ENCODE measurements at regions not wholly inside any gene's neighbourhood (a gene's known extent, or its start where the extent isn't known, plus 50 kb on each side); places are given as distances from the start of the nearest gene placed in this dataset.
"Not testable (repeated sequence)": the region's sequence is repeated elsewhere in the genome, so short reads cannot be mapped to it uniquely, and the experiment has no call there.

DNA sequence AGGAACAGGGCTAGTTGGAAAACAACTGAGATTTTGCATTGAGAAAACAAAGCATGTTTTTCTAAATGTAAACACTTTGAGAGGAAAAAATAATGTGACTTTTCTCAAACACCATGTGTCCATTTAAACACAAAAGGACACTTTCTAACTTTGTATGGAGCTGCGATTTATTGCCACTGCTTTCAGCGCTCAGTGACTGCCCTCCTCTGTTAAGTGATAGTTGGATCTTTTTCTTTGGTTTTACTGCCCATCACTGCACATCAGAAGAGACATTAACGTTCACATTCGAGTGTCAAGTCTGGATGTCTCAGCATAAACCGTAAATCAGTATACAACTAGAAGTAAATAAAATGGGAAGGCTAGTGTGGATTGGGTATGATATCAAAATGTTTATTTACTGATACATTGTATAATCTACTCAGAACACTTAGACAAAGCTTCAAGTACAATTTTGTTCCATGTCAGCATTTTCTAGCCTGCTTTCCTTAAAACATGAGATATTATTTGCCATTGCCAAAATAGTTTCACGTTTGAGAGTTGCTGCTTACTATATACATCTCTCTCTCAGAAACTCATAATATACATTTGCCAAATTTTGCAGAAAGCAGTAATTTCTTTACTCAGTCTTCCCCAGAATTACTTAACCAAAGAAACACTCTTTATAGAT lies 237.6 kb downstream of the IKZF2 start:
- no peak for DNase-seq (ENCODE audit: low spot score)

DNA sequence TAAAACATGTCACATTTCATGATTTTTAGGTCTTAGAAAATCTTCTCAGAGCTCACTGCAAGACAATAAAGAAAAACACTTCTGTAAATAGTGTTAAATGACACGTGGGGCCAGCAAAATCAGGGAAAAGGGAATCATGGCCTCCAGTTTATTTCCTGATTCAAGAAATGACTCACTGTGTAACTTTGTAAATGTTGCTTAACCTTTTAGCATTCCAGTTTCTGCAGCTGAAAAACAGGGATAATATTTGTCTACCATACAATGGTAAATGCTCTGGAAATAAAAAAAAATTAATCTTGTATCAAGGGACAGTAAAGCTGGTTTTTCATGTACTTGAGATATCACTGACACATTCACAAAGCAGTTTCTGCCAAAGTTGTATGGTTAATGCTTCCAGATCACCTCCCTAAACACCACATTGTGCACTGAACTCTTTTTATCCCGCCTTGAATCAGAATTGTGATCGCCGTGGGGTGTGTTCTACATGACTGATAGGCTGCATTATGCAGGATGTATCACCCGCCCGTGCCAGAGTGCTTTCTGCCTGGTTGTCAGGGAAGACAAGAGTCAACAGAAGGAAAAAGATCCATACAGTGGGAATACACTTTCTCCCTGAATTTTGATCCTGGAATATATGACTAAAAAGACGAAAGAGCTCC lies 238.8 kb downstream of the IKZF2 start:
- no peak for DNase-seq (ENCODE audit: low spot score)

DNA sequence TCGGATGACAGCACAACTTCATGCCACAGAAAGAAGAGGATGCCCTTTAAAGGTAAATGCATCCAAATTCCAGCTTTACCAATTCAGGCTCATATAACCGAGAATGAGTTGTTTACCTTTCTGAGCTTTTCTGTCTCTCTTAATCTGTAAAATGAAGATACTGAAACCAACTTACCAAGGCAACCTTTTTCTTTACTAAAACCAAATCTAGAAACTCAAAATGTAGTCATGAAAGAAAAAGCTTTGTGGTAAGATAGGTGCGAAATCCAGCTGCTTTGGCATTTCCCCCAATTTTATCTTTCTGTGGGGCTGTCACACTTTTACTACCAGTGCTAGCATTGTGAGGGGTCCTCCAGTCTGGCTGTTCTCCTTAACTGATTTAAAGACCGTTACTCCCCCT lies 240.4 kb downstream of the IKZF2 start:
- no peak for DNase-seq (ENCODE audit: low spot score)

DNA sequence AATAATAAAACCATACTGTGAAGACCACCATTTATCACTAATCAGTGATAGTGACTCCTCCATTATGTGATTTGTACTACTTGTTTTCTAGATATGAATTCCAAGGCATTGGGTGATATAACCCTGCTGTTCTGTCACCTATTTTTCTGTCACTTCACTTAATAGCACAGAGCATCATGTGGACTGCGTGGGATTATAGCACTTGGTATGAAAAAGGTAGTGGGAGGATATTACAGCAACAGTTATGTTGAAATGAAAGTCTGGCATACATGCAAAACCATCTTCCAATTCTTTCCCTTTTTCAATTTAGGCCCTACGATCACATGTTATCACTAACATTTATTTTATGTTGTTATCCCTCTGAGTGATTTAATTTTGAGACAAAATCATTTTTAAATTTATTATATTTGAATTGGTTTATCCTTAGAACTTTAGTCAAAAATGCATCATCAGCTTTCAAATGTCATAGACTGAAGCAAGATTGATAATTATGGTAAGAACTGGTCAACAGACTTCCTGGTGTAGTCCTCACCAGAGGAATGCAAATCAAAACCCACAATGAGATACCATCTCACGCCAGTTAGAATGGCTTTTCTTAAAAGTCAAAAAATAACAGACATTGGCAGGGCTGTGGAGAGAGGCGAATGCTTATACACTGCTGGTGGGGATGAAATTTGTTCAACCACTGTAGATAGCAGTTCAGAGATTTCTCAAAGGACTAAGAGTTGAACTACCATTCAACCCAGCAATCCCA lies 242.6 kb downstream of the IKZF2 start:
- no peak for DNase-seq (ENCODE audit: low spot score)

DNA sequence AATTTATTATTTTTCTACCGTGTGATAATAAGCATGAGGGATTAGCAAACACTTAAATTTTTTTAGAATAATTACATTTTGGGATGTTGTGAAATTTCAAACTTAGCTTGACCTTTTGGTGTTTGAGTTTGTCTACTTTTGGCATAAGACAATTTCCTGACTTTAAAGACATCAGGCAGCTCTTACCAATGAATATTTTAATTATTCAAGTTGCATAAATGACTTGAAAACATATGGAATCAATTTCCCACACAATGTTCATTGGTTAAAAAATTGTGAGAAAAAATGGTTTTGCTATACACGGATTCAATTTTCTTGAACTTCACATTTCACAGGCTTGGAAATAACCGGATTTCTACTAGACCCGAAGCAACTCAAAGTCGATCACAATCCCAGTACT lies 243.4 kb downstream of the IKZF2 start:
- DNase-seq (ENCODE audit: low spot score) = no peak

DNA sequence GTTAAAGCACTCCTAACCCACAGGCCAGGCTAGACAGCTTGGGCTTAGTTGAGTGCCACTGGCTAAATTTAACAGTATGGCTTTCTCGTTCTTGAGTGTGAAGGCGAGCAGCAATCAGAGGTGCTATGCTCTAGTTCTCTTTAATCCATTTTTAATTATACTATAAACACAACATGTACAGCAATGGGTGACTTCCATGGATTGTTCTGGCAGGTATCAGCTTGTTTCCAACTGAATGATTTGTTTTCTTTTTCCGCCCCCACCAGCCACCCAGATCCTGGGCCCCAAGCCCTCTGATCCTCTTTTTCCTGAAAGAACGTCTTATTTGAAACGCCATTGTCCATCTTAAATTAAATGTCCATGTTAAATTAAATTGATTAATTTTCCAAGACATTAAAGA lies 244.8 kb downstream of the IKZF2 start:
- DNase-seq (ENCODE audit: low spot score) = no peak

DNA sequence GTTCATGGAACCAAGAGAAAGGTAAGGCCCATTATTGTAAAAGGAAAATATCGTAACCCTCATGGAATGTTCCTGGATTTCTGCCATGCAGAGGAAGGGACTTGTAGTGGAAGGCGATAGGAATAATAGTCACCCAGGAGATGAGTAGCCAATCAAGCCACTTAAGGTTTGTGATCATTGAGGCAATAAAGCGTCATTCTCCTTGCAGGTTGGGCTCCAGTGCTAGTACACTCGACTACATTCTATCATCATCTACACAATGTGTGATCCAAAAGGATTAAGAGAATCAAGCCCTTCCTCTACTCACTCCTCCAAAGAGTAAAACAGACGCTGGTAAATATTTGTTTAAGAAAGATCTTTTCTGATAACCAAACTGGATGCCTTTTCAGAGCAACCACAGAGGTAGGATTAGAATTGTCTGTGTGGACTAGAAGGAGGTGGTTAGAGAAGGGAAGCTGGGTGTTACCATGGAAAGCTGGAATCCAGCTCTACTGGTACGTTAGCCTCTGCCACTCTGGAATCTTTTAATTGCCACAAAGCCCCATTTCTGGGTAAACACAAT lies 245.7 kb downstream of the IKZF2 start:
- DNase-seq (ENCODE audit: low spot score) = no peak

DNA sequence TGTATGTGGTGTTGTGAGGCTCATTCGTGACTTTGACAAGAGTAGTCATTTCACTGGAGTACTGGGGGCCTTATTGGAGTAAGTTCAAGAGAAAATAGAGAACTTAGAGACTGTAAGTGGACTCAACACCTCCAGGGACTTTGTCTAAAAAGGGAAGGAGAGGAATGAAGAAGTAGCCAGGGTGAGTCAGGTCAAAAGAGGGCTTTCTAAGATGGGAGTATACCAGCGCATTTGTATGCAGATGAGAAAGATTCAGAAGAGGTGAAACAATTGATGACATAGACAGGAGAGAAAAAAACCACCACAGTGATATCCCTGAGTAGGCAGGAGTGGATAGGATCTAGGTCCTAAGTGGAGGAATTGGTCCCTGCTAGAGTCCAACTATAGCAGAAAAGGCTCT lies 246.8 kb downstream of the IKZF2 start:
- DNase-seq (ENCODE audit: low spot score) = no peak

DNA sequence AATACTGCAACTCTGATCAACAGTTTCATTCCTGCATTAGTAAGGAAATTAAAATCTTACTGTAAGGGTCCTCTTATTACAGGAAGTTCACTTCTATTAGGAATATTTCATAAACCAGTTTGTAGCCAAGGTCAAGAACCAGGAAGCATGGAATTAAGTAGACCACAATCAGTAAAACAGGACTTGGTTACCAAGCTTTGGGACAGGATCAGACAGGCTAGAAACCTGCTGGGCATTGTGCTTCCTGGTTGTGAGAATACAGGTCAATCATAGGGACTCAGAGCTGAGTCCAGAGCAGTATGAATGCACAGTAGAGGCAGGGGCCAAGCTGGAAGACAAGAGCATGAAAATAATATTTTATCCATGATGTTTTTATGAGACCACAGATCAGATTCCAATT lies 248.0 kb downstream of the IKZF2 start:
- DNase-seq (ENCODE audit: low spot score) = no peak

DNA sequence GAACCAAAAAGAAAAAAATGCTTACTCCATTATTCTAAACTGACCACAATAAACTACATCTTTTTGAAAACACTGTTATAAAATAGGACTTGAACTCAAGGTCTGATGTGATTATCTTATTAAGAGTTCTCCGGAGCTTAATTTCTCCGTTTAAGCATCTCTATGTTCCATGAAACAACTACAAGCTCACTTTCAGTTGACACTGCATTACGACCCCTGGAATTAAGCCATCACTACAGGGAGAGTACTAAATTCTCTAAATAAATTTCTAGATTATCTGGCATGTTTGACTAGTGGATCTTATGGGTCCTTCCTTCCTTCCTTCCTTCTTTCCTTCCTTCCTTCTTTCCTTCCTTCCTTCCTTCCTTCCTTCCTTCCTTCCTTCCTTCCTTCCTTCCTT lies 249.0 kb downstream of the IKZF2 start:
- no peak for DNase-seq (ENCODE audit: low spot score)

DNA sequence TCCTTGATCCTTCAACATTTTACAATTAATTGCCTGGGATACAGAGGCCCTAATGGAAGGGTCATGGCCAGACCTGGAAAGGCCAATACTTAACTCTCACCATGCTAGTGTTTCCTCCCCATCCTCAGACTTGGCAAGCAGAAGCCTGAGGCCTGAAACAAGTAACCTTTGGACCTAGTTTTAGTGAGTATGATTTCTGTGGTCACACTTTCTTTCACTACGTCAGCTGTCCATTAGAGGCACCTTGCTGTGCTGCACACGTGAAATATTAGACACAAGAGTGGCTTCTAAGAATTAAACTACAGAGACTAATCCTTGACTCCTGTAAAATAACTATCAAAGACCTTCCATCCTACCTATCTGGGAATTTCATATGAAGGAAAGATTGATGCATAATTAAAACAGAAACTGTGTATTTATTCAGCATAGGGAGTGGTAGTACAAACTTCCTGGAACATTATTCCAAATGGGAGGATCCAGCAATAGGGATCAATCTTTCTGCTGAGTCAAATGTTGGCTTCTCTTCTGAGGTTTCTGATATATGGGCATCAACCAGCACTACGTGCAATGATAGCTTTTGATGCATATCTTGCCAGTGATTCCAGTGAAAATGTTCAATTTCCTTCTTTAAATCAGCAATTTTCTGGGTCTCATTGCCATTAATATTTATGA lies 249.7 kb downstream of the IKZF2 start:
- no peak for DNase-seq (ENCODE audit: low spot score)

DNA sequence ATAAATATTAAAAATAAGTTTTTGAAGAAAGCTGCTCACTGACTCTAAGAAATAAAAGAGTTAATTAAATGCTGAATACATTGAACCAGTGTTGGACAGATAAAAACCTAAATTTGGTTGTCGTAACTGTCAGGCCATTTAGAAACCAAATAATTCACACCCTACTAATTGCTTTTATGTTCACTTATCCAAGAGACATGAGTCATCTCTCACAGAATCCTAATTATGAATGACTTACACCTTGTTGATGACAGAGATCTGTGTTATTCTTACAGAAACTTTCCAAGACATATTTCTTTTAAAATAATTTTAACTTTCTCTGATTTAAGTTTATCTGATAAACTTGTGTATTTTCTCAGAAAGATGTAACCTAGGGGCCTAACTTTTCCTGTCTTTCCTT lies 250.7 kb downstream of the IKZF2 start:
- DNase-seq (ENCODE audit: low spot score) = no peak

DNA sequence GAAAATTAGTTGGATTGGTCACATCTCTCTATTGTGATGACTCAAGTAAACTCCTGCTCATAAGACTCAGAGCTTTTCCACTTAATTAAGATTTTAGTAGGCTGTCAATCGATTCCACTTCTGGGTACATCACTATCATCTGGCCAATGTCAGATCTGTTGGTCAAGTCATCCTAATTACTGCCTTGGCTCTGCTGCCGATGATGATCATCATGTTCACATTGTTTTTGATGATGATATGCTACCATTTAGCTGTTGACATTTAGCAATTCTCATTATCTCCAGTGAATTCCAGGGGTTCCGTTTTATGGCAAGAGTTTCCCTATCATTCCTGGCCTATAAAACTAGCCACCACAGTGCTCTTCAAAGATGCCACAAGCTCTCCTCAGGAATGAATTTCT lies 253.4 kb downstream of the IKZF2 start:
- no peak for DNase-seq (ENCODE audit: low spot score)

DNA sequence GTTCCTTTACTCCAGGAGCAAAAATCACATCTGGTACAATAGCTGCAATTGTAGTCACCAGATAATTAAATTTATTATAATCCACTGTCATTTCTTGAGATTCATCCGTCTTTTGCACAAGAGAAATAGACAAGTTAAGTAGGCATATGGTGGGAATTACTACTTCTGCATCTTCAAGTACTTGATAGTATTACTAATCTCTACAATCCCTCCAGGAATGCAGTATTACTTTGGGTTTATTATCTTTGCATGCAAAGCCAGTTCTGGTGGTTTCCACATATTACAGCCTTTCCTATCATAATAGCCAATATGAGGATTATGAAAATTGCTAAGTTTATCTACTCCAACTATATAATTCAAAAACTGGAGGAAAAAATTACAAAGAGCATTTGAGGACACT lies 254.1 kb downstream of the IKZF2 start:
- no peak for DNase-seq (ENCODE audit: low spot score)

DNA sequence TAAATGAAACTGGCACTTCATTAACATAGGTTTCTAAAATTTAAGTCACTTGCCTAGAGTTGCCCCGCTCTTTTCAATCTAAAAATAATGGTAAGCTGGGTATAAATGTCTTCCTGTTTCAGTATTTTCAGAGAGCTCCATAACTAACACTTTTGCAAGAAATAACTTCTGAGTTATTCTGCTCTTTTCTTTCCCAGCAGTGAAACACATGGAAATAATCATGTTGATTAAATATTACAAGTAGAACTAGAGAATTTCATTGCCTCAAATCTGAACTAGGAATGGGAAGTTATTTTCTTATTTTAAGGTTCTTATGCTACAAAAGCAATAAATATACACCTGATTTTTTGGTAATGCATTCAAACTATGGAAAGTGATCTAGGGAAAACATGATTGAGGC lies 257.4 kb downstream of the IKZF2 start:
- DNase-seq (ENCODE audit: low spot score) = no peak

DNA sequence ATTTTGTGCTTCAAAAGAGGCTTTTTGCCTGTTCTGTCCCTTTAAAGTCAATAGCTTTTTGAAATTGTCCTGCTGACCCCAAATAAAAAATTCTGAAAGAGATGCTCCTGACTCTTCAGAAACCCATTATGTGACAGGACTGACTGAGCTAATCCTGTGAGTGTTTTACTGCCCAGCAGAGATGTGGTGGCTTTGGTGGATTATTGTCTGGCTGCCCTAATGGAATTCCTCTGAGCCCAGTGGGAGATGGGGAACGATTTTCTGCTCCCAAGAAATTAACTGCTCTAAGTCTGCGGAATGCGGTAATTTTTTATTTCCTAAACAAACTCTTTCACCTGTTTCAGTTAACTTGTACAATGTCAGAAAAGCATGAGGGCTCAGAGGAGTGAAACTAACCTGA lies 258.2 kb downstream of the IKZF2 start:
- no peak for DNase-seq (ENCODE audit: low spot score)

DNA sequence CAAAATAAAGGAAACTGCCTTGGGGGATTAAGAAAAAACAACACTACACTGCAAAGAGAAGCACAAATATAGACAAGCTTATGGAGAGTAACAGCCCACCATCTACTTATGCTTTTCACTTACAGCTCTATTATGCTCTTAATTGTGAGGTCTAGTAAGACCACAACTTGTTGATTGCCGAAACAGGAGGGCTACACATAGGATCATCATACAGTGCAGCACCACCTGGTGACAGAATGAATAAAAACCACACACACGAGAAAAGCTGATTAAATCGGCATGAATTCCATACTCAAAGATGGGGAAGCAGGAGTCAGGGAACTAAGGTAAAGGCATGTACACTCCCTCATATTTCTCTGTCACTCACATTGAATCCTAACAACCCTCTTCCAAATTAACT lies 259.2 kb downstream of the IKZF2 start:
- no peak for DNase-seq (ENCODE audit: low spot score)

DNA sequence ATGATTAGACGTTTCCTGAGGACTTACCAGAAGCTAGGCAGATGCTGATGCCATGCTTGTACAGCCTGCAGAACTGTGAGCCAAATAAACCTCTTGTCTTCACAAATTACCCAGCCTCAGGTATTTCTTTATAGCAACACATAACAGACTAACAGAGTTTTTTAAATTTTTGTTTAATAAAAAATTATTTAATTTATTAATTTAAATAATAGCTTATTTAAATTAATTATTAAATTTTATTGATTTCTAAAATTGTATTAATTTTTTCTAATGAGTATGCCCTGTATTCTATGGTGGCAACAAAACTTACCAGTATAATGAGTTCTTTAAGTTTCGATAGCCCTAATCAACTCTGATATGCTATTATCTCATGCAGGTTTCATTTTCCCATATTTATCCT lies 259.8 kb downstream of the IKZF2 start:
- DNase-seq (ENCODE audit: low spot score) = no peak

DNA sequence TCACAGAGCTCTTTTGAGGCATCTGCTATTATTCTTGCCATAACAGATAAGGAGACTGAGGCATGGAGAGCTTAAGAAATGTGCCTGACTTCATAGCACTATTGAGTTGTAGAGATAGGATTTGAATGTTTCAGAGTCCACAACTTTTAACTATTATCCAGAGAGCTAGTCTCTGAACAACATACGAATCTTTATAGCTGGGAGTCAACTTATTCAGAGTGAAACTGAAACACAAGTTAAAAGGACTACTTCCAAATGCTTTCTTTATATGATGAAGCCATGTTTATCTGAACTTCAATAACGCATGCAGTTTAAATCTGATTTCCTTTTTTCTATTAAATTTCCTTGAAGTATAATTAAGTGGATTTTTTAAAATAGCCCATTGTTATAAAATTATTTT lies 268.8 kb downstream of the IKZF2 start:
- no peak for DNase-seq (ENCODE audit: low spot score)

DNA sequence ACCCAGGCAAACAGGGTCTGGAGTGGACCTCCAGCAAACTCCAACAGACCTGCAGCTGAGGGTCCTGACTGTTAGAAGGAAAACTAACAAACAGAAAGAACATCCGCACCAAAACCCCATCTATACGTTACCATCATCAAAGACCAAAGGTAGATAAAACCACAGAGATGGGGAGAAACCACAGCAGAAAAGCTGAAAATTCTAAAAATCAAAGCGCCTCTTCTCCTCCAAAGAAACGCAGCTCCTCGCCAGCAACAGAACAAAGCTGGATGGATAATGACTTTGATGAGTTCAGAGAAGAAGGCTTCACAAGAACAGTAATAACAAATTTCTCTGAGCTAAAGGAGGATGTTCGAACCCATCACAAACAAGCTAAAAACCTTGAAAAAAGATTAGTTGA lies 274.9 kb downstream of the IKZF2 start:
- not testable (repeated sequence) for DNase-seq (ENCODE audit: low spot score)

DNA sequence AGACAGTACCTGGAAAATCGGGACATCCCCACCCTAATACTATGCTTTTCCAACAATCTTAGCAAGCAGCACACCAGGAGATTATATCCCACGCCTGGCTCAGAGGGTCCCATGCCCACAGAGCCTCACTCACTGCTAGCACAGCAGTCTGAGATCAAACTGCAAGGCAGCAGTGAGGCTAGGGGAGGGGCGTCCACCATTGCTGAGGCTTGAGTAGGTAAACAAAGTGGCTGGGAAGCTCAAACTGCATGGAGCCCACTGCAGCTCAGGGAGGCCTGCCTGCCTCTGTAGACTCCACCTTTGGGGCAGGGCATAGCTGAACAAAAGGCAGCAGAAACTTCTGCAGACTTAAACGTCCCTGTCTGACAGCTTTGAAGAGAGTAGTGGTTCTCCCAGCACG lies 275.5 kb downstream of the IKZF2 start:
- DNase-seq (ENCODE audit: low spot score) = not testable (repeated sequence)

DNA sequence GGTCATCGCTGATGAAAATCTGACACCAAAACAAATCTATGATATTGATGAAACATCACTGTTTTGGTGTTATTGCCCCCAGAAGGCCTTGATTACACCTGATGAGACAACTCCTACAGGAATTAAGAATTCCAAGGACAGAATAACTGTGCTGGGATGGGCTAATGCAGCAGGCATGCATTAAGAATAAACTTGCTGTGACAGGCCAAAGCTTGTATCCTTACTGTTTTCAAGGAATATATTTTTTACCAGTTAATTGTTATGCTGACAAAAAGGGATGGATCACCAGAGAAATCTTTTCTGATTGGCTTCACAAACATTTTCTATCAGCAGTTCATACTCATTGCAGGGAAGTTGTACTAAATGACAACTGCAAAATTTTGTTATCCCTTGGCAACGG lies 278.2 kb downstream of the IKZF2 start:
- DNase-seq (ENCODE audit: low spot score) = no peak

DNA sequence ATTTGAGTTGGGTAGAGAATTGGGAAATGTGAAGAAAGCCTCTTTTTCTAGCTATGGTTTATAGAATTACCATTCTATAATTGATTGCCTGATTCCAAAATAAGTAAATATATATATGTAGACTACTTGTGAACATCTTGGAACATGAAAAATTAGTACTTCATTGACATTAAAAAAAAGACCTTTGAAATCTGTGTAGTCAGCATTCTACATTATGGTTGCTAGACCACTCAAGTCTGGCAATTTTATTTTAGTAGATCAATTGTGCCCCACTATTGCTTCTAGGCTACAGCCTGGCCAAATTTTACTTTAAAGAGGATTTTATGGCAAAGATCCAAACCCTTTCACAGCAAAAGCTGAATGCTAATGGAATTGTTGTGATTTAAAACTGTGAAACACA lies 279.8 kb downstream of the IKZF2 start:
- DNase-seq (ENCODE audit: low spot score) = no peak
